CD4-positive, alpha-beta T cell (primary cell): ENCODE measurements at regions not wholly inside any gene's neighbourhood (a gene's known extent, or its start where the extent isn't known, plus 50 kb on each side); places are given as distances from the start of the nearest gene placed in this dataset.

Experiments used
- ATAC-seq: fragments of 200-7000 bp; cut with Tn5 transposase; one replicate; pipeline ENCODE4 v1.10.0; 2022; ENCODE audit warnings: mild to moderate bottlenecking; ENCODE audit not compliant: poor library complexity
- CTCF ChIA-PET: fragments of 350-600 bp; sonication (Branson Sonifier 250); formaldehyde crosslinking; loops from one replicate; lab custom pipeline; 2021; ENCODE audit warnings: antibody characterized with exemption, inconsistent platforms; lab: Charles Lee
- POLR2A ChIA-PET: fragments of 350-600 bp; sonication (Branson Sonifier 250); formaldehyde crosslinking; loops from one replicate; lab custom pipeline; 2021; ENCODE audit warnings: antibody characterized with exemption, inconsistent platforms; lab: Charles Lee
- DNase-seq, 14 experiments: peaks; one replicate each; pipeline ENCODE4 v3.0.0-alpha.2; 2013 to 2020; ENCODE audit warnings: mixed read lengths in 2 of 14
- H3K27ac ChIP-seq, 2 donors: one replicate each; pipeline versions ENCODE4 v1.5.1 to v1.7.0; 2013; ENCODE audit warnings: low read length in 2 of 2, low read depth in 1 of 2, mild to moderate bottlenecking in 1 of 2
- H3K27me3 ChIP-seq, 2 experiments: 1 replicate in 1 of 2; 2 replicates in 1 of 2; pipeline versions ENCODE4 v1.6.1 to v1.7.0; 2013; ENCODE audit warnings: low read length in 2 of 2, control low read depth in 1 of 2, mild to moderate bottlenecking in 1 of 2, moderate library complexity in 1 of 2; ENCODE audit not compliant: insufficient read depth in 2 of 2, control insufficient read depth in 1 of 2
- H3K36me3 ChIP-seq: one replicate; pipeline ENCODE4 v1.6.1; 2013; ENCODE audit warnings: low read length, control low read depth; ENCODE audit not compliant: insufficient read depth
- H3K4me1 ChIP-seq: one replicate; pipeline ENCODE4 v1.6.1; 2013; ENCODE audit warnings: low read length, control low read depth; ENCODE audit not compliant: insufficient read depth
- H3K4me3 ChIP-seq: one replicate; pipeline ENCODE4 v1.5.1; 2013; ENCODE audit warnings: mild to moderate bottlenecking, low read length, moderate library complexity
- H3K9me3 ChIP-seq, 2 experiments: 1 replicate in 1 of 2; 2 replicates in 1 of 2; pipeline versions ENCODE4 v1.6.1 to v1.7.0; 2013; ENCODE audit warnings: low read length in 2 of 2, mild to moderate bottlenecking in 2 of 2, control low read depth in 1 of 2, moderate library complexity in 1 of 2; ENCODE audit not compliant: control insufficient read depth in 1 of 2, insufficient read depth in 1 of 2
- H3K27ac Mint-ChIP-seq: one replicate; pipeline ENCODE4 v1.8.0; 2020; ENCODE audit warnings: mixed read lengths
- H3K27me3 Mint-ChIP-seq: one replicate; pipeline ENCODE4 v1.8.0; 2021; ENCODE audit warnings: mixed read lengths
- H3K36me3 Mint-ChIP-seq: one replicate; pipeline ENCODE4 v1.8.0; 2021; ENCODE audit warnings: low read depth, mixed read lengths
- H3K4me1 Mint-ChIP-seq: one replicate; pipeline ENCODE4 v1.8.0; 2021; ENCODE audit warnings: low read depth, mixed read lengths
- H3K4me3 Mint-ChIP-seq: one replicate; pipeline ENCODE4 v1.8.0; 2020; ENCODE audit warnings: mild to moderate bottlenecking, mixed read lengths
- H3K9me3 Mint-ChIP-seq: one replicate; pipeline ENCODE4 v1.8.0; 2020; ENCODE audit warnings: mixed read lengths
- intact Hi-C, 2 experiments: fragments of 100-400 bp; cut with DNase I in 1 of 2; cut with micrococcal nuclease in 1 of 2; formaldehyde crosslinking; loops; one replicate each; pipeline versions ENCODE4 v1.15.1 to v1.9.0; 2023 to 2025; cut with DNase I, micrococcal nuclease
- TF ChIP-seq, protein P1 (sequence below): fragments of 200-600 bp; IDR thresholded peaks from one replicate; pipeline ENCODE4 v1.8.0; 2022; ENCODE audit warnings: antibody characterized with exemption, mild to moderate bottlenecking

DNA sequence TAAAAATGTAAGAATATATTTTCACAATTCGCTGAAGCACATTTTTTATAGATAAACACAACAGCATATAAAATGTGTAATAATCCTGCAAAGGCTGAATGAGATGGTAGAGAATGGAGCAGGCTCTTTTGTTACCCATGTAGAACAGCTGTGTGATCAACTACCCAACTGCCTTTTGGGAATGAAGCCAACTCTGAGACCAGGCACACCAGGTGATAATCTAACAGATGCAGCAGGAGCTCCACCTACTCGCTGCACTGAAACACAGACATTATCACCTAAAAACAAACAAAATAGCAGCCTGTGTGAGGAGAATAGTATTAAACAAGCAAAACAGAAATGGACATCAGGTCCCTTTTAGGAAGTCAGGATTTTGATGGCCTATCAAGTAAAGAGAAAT lies 183.3 kb downstream of the CCDC59 start:
- DNase-seq: no peak
- ATAC-seq: no peak
- Mint-ChIP-seq H3K36me3 (no peaks in the 10 kb centered on the region), H3K4me3 (no peak overlapping the region), H3K27me3 (no peaks in the 10 kb centered on the region), H3K9me3 (peaks cover 2% of the 10 kb centered on the region), H3K27ac (no peak overlapping the region), H3K4me1 (no peaks in the 10 kb centered on the region)
- ChIA-PET CTCF (no interaction called here), POLR2A (no interaction called here)
- no peaks in the 10 kb centered on the region for H3K27me3 ChIP-seq
- intact Hi-C loops: no loop called here
- no peak overlapping the region for H3K27ac ChIP-seq
- H3K4me1 ChIP-seq: no peaks in the 10 kb centered on the region
- peaks cover 0 to 4% of the 10 kb centered on the region in 2 experiments for H3K9me3 ChIP-seq
- TF ChIP-seq, protein P1, sequence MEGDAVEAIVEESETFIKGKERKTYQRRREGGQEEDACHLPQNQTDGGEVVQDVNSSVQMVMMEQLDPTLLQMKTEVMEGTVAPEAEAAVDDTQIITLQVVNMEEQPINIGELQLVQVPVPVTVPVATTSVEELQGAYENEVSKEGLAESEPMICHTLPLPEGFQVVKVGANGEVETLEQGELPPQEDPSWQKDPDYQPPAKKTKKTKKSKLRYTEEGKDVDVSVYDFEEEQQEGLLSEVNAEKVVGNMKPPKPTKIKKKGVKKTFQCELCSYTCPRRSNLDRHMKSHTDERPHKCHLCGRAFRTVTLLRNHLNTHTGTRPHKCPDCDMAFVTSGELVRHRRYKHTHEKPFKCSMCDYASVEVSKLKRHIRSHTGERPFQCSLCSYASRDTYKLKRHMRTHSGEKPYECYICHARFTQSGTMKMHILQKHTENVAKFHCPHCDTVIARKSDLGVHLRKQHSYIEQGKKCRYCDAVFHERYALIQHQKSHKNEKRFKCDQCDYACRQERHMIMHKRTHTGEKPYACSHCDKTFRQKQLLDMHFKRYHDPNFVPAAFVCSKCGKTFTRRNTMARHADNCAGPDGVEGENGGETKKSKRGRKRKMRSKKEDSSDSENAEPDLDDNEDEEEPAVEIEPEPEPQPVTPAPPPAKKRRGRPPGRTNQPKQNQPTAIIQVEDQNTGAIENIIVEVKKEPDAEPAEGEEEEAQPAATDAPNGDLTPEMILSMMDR: no peak
- H3K36me3 ChIP-seq: no peaks in the 10 kb centered on the region
- H3K4me3 ChIP-seq: no peak overlapping the region

DNA sequence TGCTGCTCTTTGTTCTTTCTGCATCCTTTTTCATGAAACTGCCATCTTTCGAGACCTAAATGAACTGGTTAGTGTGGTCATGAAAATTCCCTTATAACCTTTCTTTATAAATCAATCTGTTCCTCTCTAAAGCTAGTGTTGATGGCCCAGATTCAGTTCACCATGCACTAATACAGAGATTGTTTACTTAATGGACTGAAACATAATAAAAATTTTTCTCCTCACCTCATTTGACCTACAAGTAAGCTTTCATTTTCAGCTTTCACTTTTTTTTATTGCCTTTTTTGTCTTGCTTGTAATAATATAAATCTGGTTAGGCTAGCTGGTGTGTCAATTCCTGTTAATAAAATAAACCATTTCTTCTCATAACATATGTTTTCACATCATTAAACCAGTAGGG lies 183.8 kb downstream of the CCDC59 start:
- DNase-seq (no peak), ATAC-seq (no peak)
- H3K4me1 ChIP-seq: no peaks in the 10 kb centered on the region
- peaks cover 0 to 4% of the 10 kb centered on the region in 2 experiments for H3K9me3 ChIP-seq
- intact Hi-C loops: no loop called here
- POLR2A ChIA-PET: no interaction called here
- Mint-ChIP-seq H3K4me3 (no peak overlapping the region), H3K4me1 (no peaks in the 10 kb centered on the region), H3K27me3 (no peaks in the 10 kb centered on the region), H3K27ac (no peak overlapping the region), H3K9me3 (peaks cover 2% of the 10 kb centered on the region), H3K36me3 (no peaks in the 10 kb centered on the region)
- H3K4me3 ChIP-seq: no peak overlapping the region
- CTCF ChIA-PET: no interaction called here
- H3K36me3 ChIP-seq: no peaks in the 10 kb centered on the region
- H3K27ac ChIP-seq: no peak overlapping the region
- TF ChIP-seq, protein P1: no peak
- no peaks in the 10 kb centered on the region for H3K27me3 ChIP-seq

DNA sequence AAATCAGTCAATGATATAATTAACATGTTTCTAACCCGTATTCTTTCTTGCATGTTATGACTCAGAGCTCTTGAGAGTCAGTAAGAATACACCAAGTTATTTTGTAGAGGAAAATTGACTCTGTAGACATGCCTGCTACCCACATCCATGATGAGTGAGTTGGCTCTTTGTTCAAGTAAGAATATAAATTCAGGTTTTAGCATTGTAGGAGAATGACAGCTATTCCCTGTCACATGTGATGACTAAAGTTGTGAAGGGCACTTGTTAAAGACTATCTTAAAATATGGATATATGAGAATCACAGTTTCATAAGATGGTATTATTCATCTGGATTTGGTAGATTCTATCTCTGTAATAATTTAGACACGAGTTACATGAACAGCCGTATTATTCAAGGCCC lies 209.1 kb downstream of the CCDC59 start:
- no peaks in the 10 kb centered on the region for H3K36me3 ChIP-seq
- Mint-ChIP-seq H3K4me3 (no peak overlapping the region), H3K36me3 (no peaks in the 10 kb centered on the region), H3K27ac (no peak overlapping the region), H3K27me3 (no peaks in the 10 kb centered on the region), H3K9me3 (peaks cover 6% of the 10 kb centered on the region), H3K4me1 (no peaks in the 10 kb centered on the region)
- no peaks in the 10 kb centered on the region for H3K4me1 ChIP-seq
- intact Hi-C loops: no loop called here
- ATAC-seq (no peak), DNase-seq (no peak)
- H3K27ac ChIP-seq: no peak overlapping the region
- TF ChIP-seq, protein P1: no peak
- H3K27me3 ChIP-seq: no peaks in the 10 kb centered on the region
- H3K9me3 ChIP-seq: peaks cover 0 to 6% of the 10 kb centered on the region in 2 experiments
- CTCF ChIA-PET: no interaction called here
- H3K4me3 ChIP-seq: no peak overlapping the region
- POLR2A ChIA-PET: no interaction called here
